HepG2 (cell line): ENCODE measurements at regions not wholly inside any gene's neighbourhood (a gene's known extent, or its start where the extent isn't known, plus 50 kb on each side); places are given as distances from the start of the nearest gene placed in this dataset.

ENCODE experiments used
- ATAC-seq: fragments of 200-7000 bp; cut with Tn5 transposase; 3 replicates; pipeline ENCODE4 v1.9.1; 2020; ENCODE audit warnings: mild to moderate bottlenecking, moderate library complexity
- BruUV-seq: library from RNA; stranded (reverse); fragments of 400-500 nt; replicated peaks from 2 replicates; lab custom pipeline; 2021; lab: Mats Ljungman, UMichigan
- CTCF ChIA-PET: fragments of 300-600 bp; formaldehyde crosslinking; extraction: SDS; loops from one replicate; lab custom pipeline; 2021; ENCODE audit warnings: low total read pairs, inconsistent platforms, low intra/inter-chr PET ratio; lab: Yijun Ruan, JAX
- POLR2A ChIA-PET: fragments of 350-600 bp; sonication (Branson Sonifier 250); formaldehyde crosslinking; loops from one replicate; lab custom pipeline; 2020; ENCODE audit warnings: antibody characterized with exemption, inconsistent platforms; lab: Yijun Ruan, JAX
- DNase-seq: peaks from one replicate; pipeline ENCODE4 v3.0.0-alpha.2; 2015; ENCODE audit warnings: low spot score
- FAIRE-seq: peaks from 3 replicates; lab custom pipeline; 2011; peaks lifted over from hg19 to GRCh38; lab: Jason Lieb, UNC
- H2AFZ ChIP-seq: one replicate; pipeline ENCODE4 v1.6.1; 2011; ENCODE audit warnings: low read length, inconsistent platforms
- H3K27ac ChIP-seq: fragments of 300-600 bp; 3 replicates; pipeline ENCODE4 v1.8.0; 2011; ENCODE audit warnings: mixed run types, mild to moderate bottlenecking, mixed read lengths, low read length, inconsistent platforms; ENCODE audit not compliant: insufficient read depth; ENCODE audit errors: extremely low read length
- H3K27me3 ChIP-seq, 2 experiments: fragments of 200-600 bp in 1 of 2; 2 replicates in 1 of 2; 3 replicates in 1 of 2; pipeline versions ENCODE4 v1.6.0 to v1.8.0; 2011; ENCODE audit warnings: low read length in 2 of 2, mild to moderate bottlenecking in 2 of 2, moderate library complexity in 2 of 2, inconsistent platforms in 1 of 2; ENCODE audit not compliant: insufficient read depth in 2 of 2, control insufficient read depth in 1 of 2
- H3K36me3 ChIP-seq, 2 experiments: fragments of 200-600 bp in 1 of 2; replicated peaks in 1 of 2; 2 replicates in 1 of 2; 3 replicates in 1 of 2; pipeline versions ENCODE4 v1.5.1 to v1.8.0; 2011; ENCODE audit warnings: low read length in 2 of 2, inconsistent platforms in 1 of 2; ENCODE audit not compliant: insufficient read depth in 2 of 2, control insufficient read depth in 1 of 2
- H3K4me1 ChIP-seq: 2 replicates; pipeline ENCODE4 v1.5.1; 2012; ENCODE audit warnings: low read length, inconsistent platforms; ENCODE audit not compliant: insufficient read depth
- H3K4me2 ChIP-seq: 2 replicates; pipeline ENCODE4 v1.6.0; 2011; ENCODE audit warnings: low read depth, low read length, inconsistent platforms
- H3K4me3 ChIP-seq, 3 experiments: fragments of 200-600 bp in 1 of 3; sonication (generic), shearing (Covaris generic) in 1 of 3; replicated peaks in 1 of 3; 2 replicates each; pipeline ENCODE4 v1.5.1; 2011 to 2016; ENCODE audit warnings: low read length in 3 of 3, inconsistent platforms in 2 of 3, low read depth in 2 of 3, mild to moderate bottlenecking in 2 of 3, control low read depth in 1 of 3, mixed read lengths in 1 of 3; ENCODE audit not compliant: insufficient read depth in 1 of 3
- H3K79me2 ChIP-seq: one replicate; pipeline ENCODE4 v1.6.1; 2011; ENCODE audit warnings: low read length, inconsistent platforms; ENCODE audit not compliant: insufficient read depth
- H3K9ac ChIP-seq: 2 replicates; pipeline ENCODE4 v1.6.0; 2011; ENCODE audit warnings: mild to moderate bottlenecking, low read depth, low read length, inconsistent platforms; ENCODE audit not compliant: insufficient read depth
- H3K9me3 ChIP-seq: 2 replicates; pipeline ENCODE4 v1.5.1; 2012; ENCODE audit warnings: mild to moderate bottlenecking, low read length
- H4K20me1 ChIP-seq: 2 replicates; pipeline ENCODE4 v1.6.0; 2011; ENCODE audit warnings: inconsistent platforms, mild to moderate bottlenecking, low read length, moderate library complexity; ENCODE audit not compliant: insufficient read depth
- CENPX ChIP-seq: sonication (generic); formaldehyde crosslinking; IDR thresholded peaks from 2 replicates; pipeline ENCODE4 v1.9.0; 2021; ENCODE audit warnings: mild to moderate bottlenecking, missing genetic modification reagents, moderate library complexity
- KDM3A ChIP-seq: IDR thresholded peaks from 2 replicates; pipeline ENCODE4 v1.6.1; 2018; ENCODE audit warnings: low read depth, missing compliant biosample characterization
- KDM5A ChIP-seq: fragments of 200-600 bp; sonication (generic); IDR thresholded peaks from 2 replicates; pipeline ENCODE4 v1.7.0; 2018; ENCODE audit warnings: antibody characterized with exemption, mild to moderate bottlenecking, low read length, borderline replicate concordance
- MLXIP ChIP-seq: sonication (generic); formaldehyde crosslinking; IDR thresholded peaks from 2 replicates; pipeline ENCODE4 v1.9.0; 2021; ENCODE audit warnings: missing genetic modification reagents, borderline replicate concordance
- MYPOP ChIP-seq: sonication (generic); formaldehyde crosslinking; IDR thresholded peaks from 2 replicates; pipeline ENCODE4 v1.8.1; 2023; ENCODE audit warnings: mild to moderate bottlenecking, moderate library complexity, missing genetic modification reagents
- MZF1 ChIP-seq: sonication (generic); formaldehyde crosslinking; IDR thresholded peaks from 2 replicates; pipeline ENCODE4 v1.8.1; 2023; ENCODE audit warnings: mild to moderate bottlenecking, missing genetic modification reagents, borderline replicate concordance
- REPIN1 ChIP-seq: sonication (generic); formaldehyde crosslinking; IDR thresholded peaks from 2 replicates; pipeline ENCODE4 v1.8.0; 2022; ENCODE audit warnings: missing genetic modification reagents, low read depth, mild to moderate bottlenecking, borderline replicate concordance
- TP53 ChIP-seq: sonication (generic); formaldehyde crosslinking; conservative IDR thresholded peaks from 2 replicates; pipeline ENCODE4 v1.4.0; 2020; ENCODE audit warnings: missing genetic modification reagents
- TRIM24 ChIP-seq: sonication (generic); formaldehyde crosslinking; IDR thresholded peaks from 2 replicates; pipeline ENCODE4 v1.8.0; 2022; ENCODE audit warnings: mild to moderate bottlenecking, missing genetic modification reagents
- XBP1 ChIP-seq: sonication (generic); formaldehyde crosslinking; IDR thresholded peaks from 2 replicates; pipeline ENCODE4 v1.5.0; 2020; ENCODE audit warnings: missing genetic modification reagents
- ZBTB20 ChIP-seq: sonication (generic); formaldehyde crosslinking; IDR thresholded peaks from 2 replicates; pipeline ENCODE4 v1.8.1; 2023; ENCODE audit warnings: missing genetic modification reagents, low read depth, mild to moderate bottlenecking, borderline replicate concordance
- ZBTB7B ChIP-seq: sonication (generic); formaldehyde crosslinking; IDR thresholded peaks from 2 replicates; pipeline ENCODE4 v1.4.0; 2020; ENCODE audit warnings: missing genetic modification reagents
- ZEB1 ChIP-seq: IDR thresholded peaks from 2 replicates; pipeline ENCODE4 v1.6.1; 2012; ENCODE audit warnings: mild to moderate bottlenecking, low read depth, inconsistent platforms; ENCODE audit not compliant: insufficient replicate concordance
- ZNF296 ChIP-seq: sonication (generic); formaldehyde crosslinking; conservative IDR thresholded peaks from 2 replicates; pipeline ENCODE4 v1.5.0; 2020; ENCODE audit warnings: mild to moderate bottlenecking, missing genetic modification reagents
- ZNF430 ChIP-seq: sonication (generic); formaldehyde crosslinking; IDR thresholded peaks from 2 replicates; pipeline ENCODE4 v1.9.0; 2021; ENCODE audit warnings: mild to moderate bottlenecking, missing genetic modification reagents
- ZNF543 ChIP-seq: sonication (generic); formaldehyde crosslinking; IDR thresholded peaks from 2 replicates; pipeline ENCODE4 v1.4.0; 2020; ENCODE audit warnings: mild to moderate bottlenecking, missing genetic modification reagents
- ZNF800 ChIP-seq: sonication (generic); formaldehyde crosslinking; IDR thresholded peaks from 2 replicates; pipeline ENCODE4 v1.4.0; 2020; ENCODE audit warnings: missing genetic modification reagents
- ZSCAN29 ChIP-seq: sonication (generic); formaldehyde crosslinking; conservative IDR thresholded peaks from 2 replicates; pipeline ENCODE4 v1.4.0; 2020; ENCODE audit warnings: mild to moderate bottlenecking, missing genetic modification reagents
- ZSCAN31 ChIP-seq: sonication (generic); formaldehyde crosslinking; IDR thresholded peaks from 2 replicates; pipeline ENCODE4 v1.5.0; 2020; ENCODE audit warnings: low read depth, mild to moderate bottlenecking, missing genetic modification reagents
- WGBS: methylation state at CpG from one replicate; pipeline ENCODE4 v1.1.6; 2017; ENCODE audit warnings: low lambda C conversion rate; 5-methylcytosine and 5-hydroxymethylcytosine counted together
- in situ Hi-C: cut with HindIII; loops from 2 replicates; pipeline ENCODE4 v1.10.0; 2017; ENCODE audit warnings: low pct_unique_long_range_greater_than_20kb; ENCODE audit not compliant: extremely low pct_ligation_motif_present
- intact Hi-C: fragments of 100-400 bp; cut with micrococcal nuclease; formaldehyde crosslinking; loops from one replicate; pipeline ENCODE4 v1.10.0; 2022; ENCODE audit not compliant: unreplicated experiment

- TF ChIP-seq ZNF430, result no peak
- TF ChIP-seq ZBTB20 (CRISPR knock-in tag), result no peak
- no peak for TF ChIP-seq XBP1 (CRISPR knock-in tag)
These were observed 167.1 kb upstream of the NECTIN3 start (continued) for GRCh38 chr3:110904520-110904890.

GRCh38 chr3:110905121-110905520 lies 166.5 kb upstream of the NECTIN3 start:
- TF ChIP-seq MLXIP (CRISPR knock-in tag) (no peak), ZSCAN29 (CRISPR knock-in tag) (no peak), CENPX (CRISPR knock-in tag) (no peak), MZF1 (CRISPR knock-in tag) (no peak), TRIM24 (CRISPR knock-in tag) (no peak), ZNF800 (no peak), ZEB1 (no peak), KDM5A (no peak), ZSCAN31 (no peak), ZBTB7B (CRISPR knock-in tag) (no peak), MYPOP (CRISPR knock-in tag) (no peak), ZNF296 (no peak), ZNF543 (CRISPR knock-in tag) (no peak), KDM3A (CRISPR knock-in tag) (no peak), REPIN1 (CRISPR knock-in tag) (no peak), TP53 (CRISPR knock-in tag) (no peak)
- TF ChIP-seq, all 625 proteins: peak for 0
- Histone ChIP-seq H3K9ac (no peak overlapping the region), H2AFZ (no peak overlapping the region), H3K4me3 (no peak overlapping the region), H3K4me2 (no peak overlapping the region), H3K9me3 (no peaks in the 10 kb centered on the region), H4K20me1 (no peaks in the 10 kb centered on the region), H3K27me3 (no peaks in the 10 kb centered on the region), H3K36me3 (no peaks in the 10 kb centered on the region), H3K27ac (no peak overlapping the region), H3K4me1 (no peaks in the 10 kb centered on the region), H3K79me2 (no peaks in the 10 kb centered on the region)
- ChIA-PET POLR2A (no interaction called here), CTCF (no interaction called here)
- in situ Hi-C loops (no loop called here), intact Hi-C loops (no loop called here)
- no TSS peak for BruUV-seq
- WGBS, result 73% methylated on average over 1 of the region's 1 CpG
- FAIRE-seq, result no peak
- ATAC-seq, result no peak
- DNase-seq, result no peak
